ENCODE measurements at regions not wholly inside any gene's neighbourhood (a gene's known extent, or its start where the extent isn't known, plus 50 kb on each side); places are given as distances from the start of the nearest gene placed in this dataset.

- H3K4me3 ChIP-seq, result no peak overlapping the region
- H3K27ac ChIP-seq (ENCODE audit: low read depth in 1 of 2, low read length in 1 of 2), result peak overlapping the region in 1 of 2 donors; percentile 76
- DNase-seq (no peak), ATAC-seq (ENCODE audit: insufficient read depth, low FRiP score) (peak; percentile 58)
- TF ChIP-seq CTCF (IDR thresholded peaks at IDR 0.05; ENCODE audit: control extremely low read depth, extremely low read depth), result no peak
- no peaks in the 10 kb centered on the region for H3K9me3 ChIP-seq (ENCODE audit: control insufficient read depth in 4 of 4, insufficient read depth in 3 of 4, low read length in 3 of 4)
- 67 to 76% methylated on average over 23 of the region's 23 CpGs for WGBS, 2 donors
- no peak overlapping the region for H3K9ac ChIP-seq (ENCODE audit: insufficient read depth in 1 of 2, low read length in 2 of 2)
- H3K4me1 ChIP-seq (ENCODE audit: control insufficient read depth in 5 of 5, insufficient read depth in 5 of 5, low read length in 5 of 5), result peaks cover 0 to 25% (median 11%) of the 10 kb centered on the region in 5 donors
- H3K27me3 ChIP-seq (ENCODE audit: control insufficient read depth in 3 of 3, insufficient read depth in 3 of 3, low read length in 2 of 3), result no peaks in the 10 kb centered on the region
- H3K36me3 ChIP-seq (ENCODE audit: control insufficient read depth in 4 of 4, insufficient read depth in 4 of 4, low read length in 4 of 4), result peaks cover 0 to 4% (median 0%) of the 10 kb centered on the region in 4 donors
Observed at GRCh38 chr16:85361441-85362118, 249.3 kb upstream of the CIBAR2 start.

GRCh38 chr16:85362443-85362842 is 250.2 kb upstream of the CIBAR2 start:
- WGBS, 2 donors, result 88 to 93% methylated on average over 6 of the region's 6 CpGs
- ATAC-seq (ENCODE audit: insufficient read depth, low FRiP score), result no peak
- Histone ChIP-seq H3K27me3 (ENCODE audit: control insufficient read depth in 3 of 3, insufficient read depth in 3 of 3, low read length in 2 of 3) (no peaks in the 10 kb centered on the region), H3K9ac (ENCODE audit: insufficient read depth in 1 of 2, low read length in 2 of 2) (no peak overlapping the region), H3K27ac (ENCODE audit: low read depth in 1 of 2, low read length in 1 of 2) (no peak overlapping the region), H3K36me3 (ENCODE audit: control insufficient read depth in 4 of 4, insufficient read depth in 4 of 4, low read length in 4 of 4) (peaks cover 0 to 4% (median 0%) of the 10 kb centered on the region in 4 donors), H3K4me1 (ENCODE audit: control insufficient read depth in 5 of 5, insufficient read depth in 5 of 5, low read length in 5 of 5) (peaks cover 0 to 34% (median 18%) of the 10 kb centered on the region in 5 donors), H3K9me3 (ENCODE audit: control insufficient read depth in 4 of 4, insufficient read depth in 3 of 4, low read length in 3 of 4) (no peaks in the 10 kb centered on the region), H3K4me3 (no peak overlapping the region)
- TF ChIP-seq CTCF (IDR thresholded peaks at IDR 0.05; ENCODE audit: control extremely low read depth, extremely low read depth), result no peak
- no peak for DNase-seq

- H3K27me3 ChIP-seq (ENCODE audit: control insufficient read depth in 3 of 3, insufficient read depth in 3 of 3, low read length in 2 of 3), result no peaks in the 10 kb centered on the region
- no peak overlapping the region for H3K27ac ChIP-seq (ENCODE audit: low read depth in 1 of 2, low read length in 1 of 2)
- no peak for TF ChIP-seq CTCF (IDR thresholded peaks at IDR 0.05; ENCODE audit: control extremely low read depth, extremely low read depth)
- ATAC-seq (ENCODE audit: insufficient read depth, low FRiP score) (no peak), DNase-seq (no peak)
- peaks cover 0 to 36% (median 18%) of the 10 kb centered on the region in 5 donors for H3K4me1 ChIP-seq (ENCODE audit: control insufficient read depth in 5 of 5, insufficient read depth in 5 of 5, low read length in 5 of 5)
- H3K9me3 ChIP-seq (ENCODE audit: control insufficient read depth in 4 of 4, insufficient read depth in 3 of 4, low read length in 3 of 4), result no peaks in the 10 kb centered on the region
- no peak overlapping the region for H3K4me3 ChIP-seq
- no peak overlapping the region for H3K9ac ChIP-seq (ENCODE audit: insufficient read depth in 1 of 2, low read length in 2 of 2)
- 91 to 95% methylated on average over 5 of the region's 5 CpGs for WGBS, 2 donors
- H3K36me3 ChIP-seq (ENCODE audit: control insufficient read depth in 4 of 4, insufficient read depth in 4 of 4, low read length in 4 of 4), result no peaks in the 10 kb centered on the region
Observed at GRCh38 chr16:85363427-85363826, 249.7 kb upstream of the GSE1 start.

GRCh38 chr16:85363881-85364280 is 249.2 kb upstream of the GSE1 start:
- Histone ChIP-seq H3K27ac (ENCODE audit: low read depth in 1 of 2, low read length in 1 of 2) (no peak overlapping the region), H3K4me1 (ENCODE audit: control insufficient read depth in 5 of 5, insufficient read depth in 5 of 5, low read length in 5 of 5) (peaks cover 0 to 32% (median 18%) of the 10 kb centered on the region in 5 donors)

More at GRCh38 chr16:85363881-85364280, 249.2 kb upstream of the GSE1 start:
- TF ChIP-seq CTCF (IDR thresholded peaks at IDR 0.05; ENCODE audit: control extremely low read depth, extremely low read depth), result no peak
- H3K4me3 ChIP-seq, result no peak overlapping the region
- H3K27me3 ChIP-seq (ENCODE audit: control insufficient read depth in 3 of 3, insufficient read depth in 3 of 3, low read length in 2 of 3), result no peaks in the 10 kb centered on the region
- no peaks in the 10 kb centered on the region for H3K9me3 ChIP-seq (ENCODE audit: control insufficient read depth in 4 of 4, insufficient read depth in 3 of 4, low read length in 3 of 4)
- no peak for DNase-seq
- H3K36me3 ChIP-seq (ENCODE audit: control insufficient read depth in 4 of 4, insufficient read depth in 4 of 4, low read length in 4 of 4), result no peaks in the 10 kb centered on the region
- ATAC-seq (ENCODE audit: insufficient read depth, low FRiP score), result no peak
- 82 to 89% methylated on average over 10 of the region's 10 CpGs for WGBS, 2 donors
- peak overlapping the region in 1 of 2 donors; percentile 42 for H3K9ac ChIP-seq (ENCODE audit: insufficient read depth in 1 of 2, low read length in 2 of 2)
